ENCODE measurements at regions not wholly inside any gene's neighbourhood (a gene's known extent, or its start where the extent isn't known, plus 50 kb on each side); places are given as distances from the start of the nearest gene placed in this dataset.
A peak's percentile ranks its signal among the peaks of the same experiment; 100 is the strongest.
"Not testable (repeated sequence)": the region's sequence is repeated elsewhere in the genome, so short reads cannot be mapped to it uniquely, and the experiment has no call there.

DNA sequence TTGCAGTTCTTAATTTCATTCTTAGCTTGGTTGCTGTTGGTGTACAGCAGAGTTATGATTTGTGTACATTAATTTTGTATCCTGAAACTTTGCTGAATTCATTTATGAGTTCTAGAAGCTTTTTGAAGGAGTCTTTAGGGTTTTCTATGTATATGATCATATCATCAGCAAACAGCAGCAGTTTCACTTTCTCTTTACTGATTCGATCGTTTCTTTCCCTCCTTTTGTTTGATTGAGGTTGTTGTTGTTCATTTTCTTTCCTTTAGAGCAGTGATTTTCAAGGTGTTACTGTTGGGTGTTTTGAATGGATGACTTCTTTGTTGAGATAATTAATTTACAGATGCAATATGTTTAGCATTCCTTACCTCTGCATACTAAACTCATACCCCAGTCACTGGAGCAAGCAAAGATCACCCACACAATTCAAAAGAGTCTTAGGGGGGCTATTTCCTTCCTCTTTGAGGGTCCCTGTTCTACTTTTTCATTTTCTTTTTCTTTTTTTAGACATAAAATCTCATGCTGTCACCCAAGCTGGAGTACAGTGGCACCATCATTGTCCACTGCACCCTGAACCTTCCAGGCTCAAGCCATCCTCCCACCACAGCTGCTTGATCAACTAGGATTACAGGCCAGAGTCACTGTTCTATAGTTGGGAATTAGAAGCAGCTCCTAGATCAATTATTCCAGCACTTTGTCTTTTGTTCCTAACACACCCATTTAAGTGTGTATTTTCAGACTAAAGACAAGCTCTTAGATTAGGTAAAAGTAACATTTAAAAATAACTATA, 115.8 kb upstream of the GPR39 start:
- H3K9me3 ChIP-seq (ENCODE audit: low read depth); H3K4me1 Mint-ChIP-seq; H3K79me2 ChIP-seq (ENCODE audit: low read depth); H3K4me1 ChIP-seq; H3K27me3 ChIP-seq; H3K4me3 ChIP-seq; H3K9ac ChIP-seq; H4K20me1 ChIP-seq (ENCODE audit: low read depth); H3K27me3 Mint-ChIP-seq (ENCODE audit: insufficient read depth, low read depth); H3K27ac ChIP-seq; DNase-seq (ENCODE audit: low spot score); H2AFZ ChIP-seq (replicated peaks); H3K4me2 ChIP-seq; H3K4me3 Mint-ChIP-seq; H3K27ac Mint-ChIP-seq; H3F3A ChIP-seq (ENCODE audit: low read depth); H3K36me3 Mint-ChIP-seq; H3K36me3 ChIP-seq; H3K9me3 Mint-ChIP-seq: not testable (repeated sequence)

DNA sequence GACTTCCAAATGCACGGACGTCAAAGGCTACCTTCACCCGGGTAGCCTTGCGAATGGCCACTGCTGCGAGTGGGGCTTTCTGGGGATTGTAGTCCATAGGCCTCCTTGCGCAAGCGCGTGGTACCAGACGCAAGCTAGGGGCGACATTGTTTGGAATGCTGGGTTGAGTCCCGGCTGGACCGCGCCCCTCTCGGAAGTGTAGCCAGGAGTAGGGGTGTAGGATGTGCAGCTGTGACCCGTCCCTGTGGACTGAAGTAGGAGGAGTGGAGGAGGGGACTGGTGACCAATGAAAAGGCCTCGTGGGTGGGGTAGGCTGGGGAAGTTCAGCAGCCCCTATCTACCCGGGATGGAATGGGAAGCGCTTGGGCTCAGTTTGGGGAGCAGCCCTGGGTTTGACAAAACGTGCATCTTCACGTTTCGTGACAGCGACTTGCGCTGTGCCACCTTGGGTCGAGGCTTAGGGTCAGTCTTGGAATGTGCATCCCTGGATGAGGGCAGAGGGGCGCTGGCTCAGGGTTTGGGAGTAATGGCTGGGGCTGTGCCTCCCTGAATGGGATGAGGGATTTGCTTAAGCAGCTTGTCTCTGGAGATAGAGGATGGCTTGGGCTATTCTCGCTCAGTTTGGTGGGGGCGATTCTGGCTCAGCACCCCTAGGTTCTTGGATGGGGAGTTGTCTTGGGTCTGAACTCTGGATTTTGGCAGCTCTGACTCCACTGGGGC, 111.8 kb upstream of the GPR39 start:
- H3K9me3 ChIP-seq (ENCODE audit: low read depth); H4K20me1 ChIP-seq (ENCODE audit: low read depth); H3K36me3 Mint-ChIP-seq; H3K79me2 ChIP-seq (ENCODE audit: low read depth); H3K4me1 Mint-ChIP-seq; H3K36me3 ChIP-seq; H3K9ac ChIP-seq; H3K4me1 ChIP-seq; H3K27me3 Mint-ChIP-seq (ENCODE audit: insufficient read depth, low read depth); H3K27me3 ChIP-seq; H3F3A ChIP-seq (ENCODE audit: low read depth); H3K27ac ChIP-seq; H3K27ac Mint-ChIP-seq; H3K9me3 Mint-ChIP-seq: not testable (repeated sequence)
- H2AFZ ChIP-seq (replicated peaks) = peak overlapping the region; percentile 93
- TF ChIP-seq, protein P1, sequence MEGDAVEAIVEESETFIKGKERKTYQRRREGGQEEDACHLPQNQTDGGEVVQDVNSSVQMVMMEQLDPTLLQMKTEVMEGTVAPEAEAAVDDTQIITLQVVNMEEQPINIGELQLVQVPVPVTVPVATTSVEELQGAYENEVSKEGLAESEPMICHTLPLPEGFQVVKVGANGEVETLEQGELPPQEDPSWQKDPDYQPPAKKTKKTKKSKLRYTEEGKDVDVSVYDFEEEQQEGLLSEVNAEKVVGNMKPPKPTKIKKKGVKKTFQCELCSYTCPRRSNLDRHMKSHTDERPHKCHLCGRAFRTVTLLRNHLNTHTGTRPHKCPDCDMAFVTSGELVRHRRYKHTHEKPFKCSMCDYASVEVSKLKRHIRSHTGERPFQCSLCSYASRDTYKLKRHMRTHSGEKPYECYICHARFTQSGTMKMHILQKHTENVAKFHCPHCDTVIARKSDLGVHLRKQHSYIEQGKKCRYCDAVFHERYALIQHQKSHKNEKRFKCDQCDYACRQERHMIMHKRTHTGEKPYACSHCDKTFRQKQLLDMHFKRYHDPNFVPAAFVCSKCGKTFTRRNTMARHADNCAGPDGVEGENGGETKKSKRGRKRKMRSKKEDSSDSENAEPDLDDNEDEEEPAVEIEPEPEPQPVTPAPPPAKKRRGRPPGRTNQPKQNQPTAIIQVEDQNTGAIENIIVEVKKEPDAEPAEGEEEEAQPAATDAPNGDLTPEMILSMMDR (IDR thresholded peaks at IDR 0.05) = peak; percentile 40
- peak overlapping the region; percentile 50 for H3K4me3 ChIP-seq
- peak overlapping the region; percentile 92 for H3K4me3 Mint-ChIP-seq
- peak overlapping the region; percentile 77 for H3K4me2 ChIP-seq
- peak; percentile 95 for DNase-seq (ENCODE audit: low spot score)

DNA sequence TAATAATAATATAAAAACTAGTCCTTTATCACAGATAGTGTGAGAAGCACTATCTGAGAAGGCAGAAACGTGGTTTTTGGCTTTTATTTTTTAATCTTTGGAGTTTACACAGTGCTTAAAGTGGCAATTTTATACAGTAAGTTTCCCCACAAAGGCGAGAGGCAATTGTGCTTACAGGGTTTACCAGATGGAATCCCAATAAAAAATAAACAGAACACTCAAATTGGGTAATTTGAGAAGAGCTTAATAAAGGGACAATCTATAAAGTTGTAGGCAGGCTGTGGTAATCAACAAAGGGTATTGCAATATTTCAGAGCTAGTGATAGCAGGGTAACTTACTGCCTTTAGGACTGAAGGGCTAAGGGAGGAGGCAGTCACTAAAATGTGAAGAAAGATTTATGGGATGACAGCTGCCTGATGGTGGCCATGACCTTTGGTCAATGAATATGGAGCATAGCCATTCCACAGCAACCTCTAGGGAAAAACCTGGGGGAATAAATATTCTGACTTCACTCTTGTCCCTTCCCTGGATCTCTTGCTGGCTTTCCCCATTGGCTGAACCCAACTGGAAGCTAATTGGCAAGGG, 108.9 kb upstream of the GPR39 start:
- H3K9me3 Mint-ChIP-seq; H4K20me1 ChIP-seq (ENCODE audit: low read depth); H3K4me3 Mint-ChIP-seq; H3K4me1 Mint-ChIP-seq; H3K9me3 ChIP-seq (ENCODE audit: low read depth); H3F3A ChIP-seq (ENCODE audit: low read depth); H3K36me3 Mint-ChIP-seq; H3K4me3 ChIP-seq; H3K4me2 ChIP-seq; H3K27me3 ChIP-seq; H3K27me3 Mint-ChIP-seq (ENCODE audit: insufficient read depth, low read depth); H3K4me1 ChIP-seq; H3K27ac Mint-ChIP-seq; H3K36me3 ChIP-seq; H3K9ac ChIP-seq; DNase-seq (ENCODE audit: low spot score); H3K27ac ChIP-seq; H3K79me2 ChIP-seq (ENCODE audit: low read depth); H2AFZ ChIP-seq (replicated peaks): not testable (repeated sequence)

DNA sequence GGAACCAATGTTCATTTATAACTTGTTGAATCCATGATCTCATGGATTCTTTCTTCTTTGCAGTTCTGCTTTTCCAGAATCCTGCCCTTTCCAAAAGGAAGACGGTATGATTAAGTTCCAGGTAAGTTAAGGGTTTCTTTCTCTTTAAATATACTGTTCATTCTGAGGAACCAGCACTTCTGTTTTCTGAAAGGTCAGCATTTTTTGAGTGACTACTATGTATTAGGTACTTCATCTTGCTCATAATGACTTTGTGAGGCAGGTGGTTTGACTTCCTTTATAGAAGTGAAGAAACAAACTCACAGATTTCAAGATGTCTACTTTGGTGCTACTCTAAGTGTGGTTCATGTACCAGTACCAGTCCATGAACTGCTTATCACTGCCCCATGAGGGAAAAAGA, 107.4 kb upstream of the GPR39 start:
- H3K36me3 ChIP-seq; H3K4me1 Mint-ChIP-seq; H3K36me3 Mint-ChIP-seq; H3F3A ChIP-seq (ENCODE audit: low read depth); H3K27me3 ChIP-seq; H4K20me1 ChIP-seq (ENCODE audit: low read depth); H3K9me3 Mint-ChIP-seq; H3K4me3 ChIP-seq; H3K27ac Mint-ChIP-seq; H3K4me1 ChIP-seq; H3K79me2 ChIP-seq (ENCODE audit: low read depth); H2AFZ ChIP-seq (replicated peaks); H3K27me3 Mint-ChIP-seq (ENCODE audit: insufficient read depth, low read depth); H3K4me3 Mint-ChIP-seq; DNase-seq (ENCODE audit: low spot score); H3K4me2 ChIP-seq; H3K27ac ChIP-seq; H3K9ac ChIP-seq; H3K9me3 ChIP-seq (ENCODE audit: low read depth): not testable (repeated sequence)

DNA sequence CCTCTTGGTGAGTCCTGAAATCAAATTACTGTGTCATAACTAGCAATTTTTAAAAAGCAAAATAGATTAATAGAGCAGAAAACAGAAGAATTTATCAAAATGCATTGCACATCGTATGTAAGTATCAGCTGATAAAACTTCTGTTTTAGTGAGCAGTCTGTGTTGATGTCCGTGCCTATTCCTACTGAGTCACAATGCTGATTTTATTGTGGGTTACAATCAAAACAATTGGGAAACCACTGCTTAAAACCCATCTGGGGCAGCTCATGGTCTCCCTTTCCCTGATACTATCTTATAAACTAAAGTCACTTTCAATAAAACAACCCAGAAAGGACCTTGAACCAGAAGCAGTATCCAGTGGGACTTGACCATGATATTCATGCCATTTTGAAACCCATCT, 101.1 kb upstream of the GPR39 start:
- not testable (repeated sequence) for H3K4me2 ChIP-seq; H3K9me3 Mint-ChIP-seq; H2AFZ ChIP-seq (replicated peaks); DNase-seq (ENCODE audit: low spot score); H3F3A ChIP-seq (ENCODE audit: low read depth); H3K4me3 ChIP-seq; H3K27ac ChIP-seq; H3K27me3 ChIP-seq; H3K36me3 Mint-ChIP-seq; H3K27me3 Mint-ChIP-seq (ENCODE audit: insufficient read depth, low read depth); H3K4me1 ChIP-seq; H3K9ac ChIP-seq; H3K4me3 Mint-ChIP-seq; H3K4me1 Mint-ChIP-seq; H3K9me3 ChIP-seq (ENCODE audit: low read depth); H3K79me2 ChIP-seq (ENCODE audit: low read depth); H3K27ac Mint-ChIP-seq; H3K36me3 ChIP-seq; H4K20me1 ChIP-seq (ENCODE audit: low read depth)

DNA sequence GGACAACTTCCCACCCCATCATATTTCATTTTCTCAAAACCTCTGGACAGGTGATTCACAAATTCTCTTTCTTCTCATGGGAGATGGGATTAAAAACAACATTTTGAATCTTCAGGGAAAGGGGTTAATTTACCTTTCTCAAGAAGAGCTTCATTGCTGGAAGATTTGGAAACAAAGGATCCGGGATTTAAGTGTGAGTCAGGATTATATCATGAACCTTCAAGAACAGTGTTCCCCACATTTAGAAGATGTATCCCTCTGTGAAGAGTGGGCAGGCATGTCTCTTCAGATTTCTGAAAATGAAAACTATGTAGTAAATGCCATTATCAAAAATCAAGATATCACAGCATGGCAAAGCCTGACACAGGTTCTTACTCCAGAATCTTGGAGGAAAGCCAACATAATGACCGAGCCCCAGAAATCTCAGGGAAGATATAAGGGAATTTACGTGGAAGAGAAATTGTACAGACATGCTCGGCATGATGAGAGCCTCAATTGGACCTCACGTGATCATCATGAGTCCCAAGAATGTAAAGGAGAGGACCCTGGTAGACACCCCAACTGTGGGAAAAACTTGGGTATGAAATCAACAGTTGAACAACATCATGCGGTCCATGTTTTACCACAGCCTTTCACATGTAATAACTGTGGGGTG, 99.5 kb upstream of the GPR39 start:
- not testable (repeated sequence) for H3K9ac ChIP-seq; H3K4me3 Mint-ChIP-seq; H3K27me3 Mint-ChIP-seq (ENCODE audit: insufficient read depth, low read depth)

DNA sequence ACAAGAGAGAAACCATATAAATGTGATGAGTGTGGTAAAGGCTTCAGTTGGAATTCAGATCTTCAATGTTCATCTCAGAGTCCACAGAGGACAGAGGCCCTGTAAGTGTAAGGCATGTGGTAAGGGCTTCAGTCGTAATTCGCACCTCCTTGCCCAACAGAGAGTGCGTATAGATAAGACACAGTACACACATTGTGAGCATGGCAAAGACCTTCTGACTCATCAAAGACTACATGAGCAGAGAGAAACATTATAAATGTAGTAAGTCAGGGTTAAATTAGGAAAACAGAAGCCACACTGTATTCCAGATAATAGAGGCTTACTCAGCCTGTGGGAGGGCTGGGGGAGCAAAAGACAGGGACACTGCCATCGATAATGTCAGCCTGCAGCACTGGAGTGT, 98.1 kb upstream of the GPR39 start:
- not testable (repeated sequence) for H3K4me2 ChIP-seq; H3F3A ChIP-seq (ENCODE audit: low read depth); H3K27me3 ChIP-seq; H3K9ac ChIP-seq; H3K9me3 Mint-ChIP-seq; H3K4me3 ChIP-seq; H3K36me3 Mint-ChIP-seq; H3K4me3 Mint-ChIP-seq; H3K79me2 ChIP-seq (ENCODE audit: low read depth); H3K36me3 ChIP-seq; H3K9me3 ChIP-seq (ENCODE audit: low read depth); H3K4me1 Mint-ChIP-seq; H3K27me3 Mint-ChIP-seq (ENCODE audit: insufficient read depth, low read depth); DNase-seq (ENCODE audit: low spot score); H4K20me1 ChIP-seq (ENCODE audit: low read depth); H3K27ac Mint-ChIP-seq; H3K27ac ChIP-seq; H2AFZ ChIP-seq (replicated peaks); H3K4me1 ChIP-seq

More for the DNA sequence above, 99.5 kb upstream of the GPR39 start:
- H3K36me3 Mint-ChIP-seq; DNase-seq (ENCODE audit: low spot score); H3K9me3 ChIP-seq (ENCODE audit: low read depth); H3K27ac ChIP-seq; H4K20me1 ChIP-seq (ENCODE audit: low read depth); H3K4me1 Mint-ChIP-seq; H3K9me3 Mint-ChIP-seq; H3K27ac Mint-ChIP-seq; H3K4me2 ChIP-seq; H3K4me1 ChIP-seq; H3F3A ChIP-seq (ENCODE audit: low read depth); H3K79me2 ChIP-seq (ENCODE audit: low read depth); H3K4me3 ChIP-seq; H3K36me3 ChIP-seq; H3K27me3 ChIP-seq; H2AFZ ChIP-seq (replicated peaks): not testable (repeated sequence)
